ENCODE measurements at regions not wholly inside any gene's neighbourhood (a gene's known extent, or its start where the extent isn't known, plus 50 kb on each side); places are given as distances from the start of the nearest gene placed in this dataset.

DNA sequence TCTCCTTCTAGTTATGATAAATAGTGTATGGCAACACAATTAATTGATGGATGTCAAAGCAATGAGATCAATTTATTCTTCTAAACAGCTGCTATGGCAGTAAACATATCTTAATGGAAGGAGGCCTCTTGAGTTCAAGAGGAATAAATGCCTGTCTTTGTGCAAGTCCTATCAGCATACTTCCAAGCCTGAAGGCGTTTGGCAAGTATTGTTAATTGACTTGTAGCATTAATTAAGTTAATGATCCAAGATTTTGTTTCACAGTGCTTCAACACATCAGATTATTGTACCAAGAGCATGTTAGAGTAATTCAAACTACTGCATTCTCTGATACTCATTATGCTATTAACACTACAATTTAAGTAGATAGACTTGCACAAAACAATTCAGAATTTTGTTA is 144.8 kb downstream of the FAT4 start:
- Histone ChIP-seq H3K9me3 (ENCODE audit: control insufficient read depth, insufficient read depth, low read length) (no peaks in the 10 kb centered on the region), H3K4me1 (ENCODE audit: insufficient read depth, low read length) (peaks cover 7% of the 10 kb centered on the region; the same call in 1 of the 2 replicates), H3K36me3 (ENCODE audit: insufficient read depth, low read length) (no peaks in the 10 kb centered on the region), H3K9ac (ENCODE audit: low read depth, low read length) (no peak overlapping the region)

DNA sequence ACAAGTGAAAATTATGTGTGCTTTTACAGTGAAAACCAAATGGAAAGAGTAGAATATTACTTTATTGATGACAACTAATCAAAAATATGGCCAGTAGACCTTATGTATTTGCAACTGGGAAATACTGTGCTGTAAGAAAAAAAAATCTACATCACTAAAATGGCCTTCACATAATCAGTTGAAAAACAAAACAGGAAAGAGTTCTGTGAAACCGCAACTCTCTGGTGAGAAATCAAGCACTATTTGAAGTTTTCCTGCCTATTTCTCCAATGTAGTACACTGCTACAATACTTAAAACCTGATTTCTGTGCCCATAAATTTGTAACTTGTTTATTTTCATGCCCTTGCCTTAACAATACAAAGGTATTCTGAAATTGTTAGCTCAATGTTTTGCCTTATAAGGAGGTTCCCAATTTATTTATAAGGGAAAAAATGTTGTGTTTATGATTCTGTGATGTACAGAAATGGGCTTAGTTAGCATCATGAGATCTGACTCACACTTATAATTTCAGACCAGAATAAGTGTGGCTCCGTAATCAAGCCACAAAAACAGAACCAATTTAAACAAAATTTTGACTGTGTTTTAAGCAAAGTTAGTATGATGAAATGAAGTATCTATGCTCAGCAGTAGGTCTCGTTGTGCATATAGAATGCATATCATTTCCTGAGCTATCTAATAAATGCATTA is 147.1 kb downstream of the FAT4 start:
- no peak overlapping the region for H3K9ac ChIP-seq (ENCODE audit: low read depth, low read length)
- H3K9me3 ChIP-seq (ENCODE audit: control insufficient read depth, insufficient read depth, low read length), result no peaks in the 10 kb centered on the region
- H3K36me3 ChIP-seq (ENCODE audit: insufficient read depth, low read length), result no peaks in the 10 kb centered on the region
- peaks cover 7% of the 10 kb centered on the region; the same call in 1 of the 2 replicates for H3K4me1 ChIP-seq (ENCODE audit: insufficient read depth, low read length)

DNA sequence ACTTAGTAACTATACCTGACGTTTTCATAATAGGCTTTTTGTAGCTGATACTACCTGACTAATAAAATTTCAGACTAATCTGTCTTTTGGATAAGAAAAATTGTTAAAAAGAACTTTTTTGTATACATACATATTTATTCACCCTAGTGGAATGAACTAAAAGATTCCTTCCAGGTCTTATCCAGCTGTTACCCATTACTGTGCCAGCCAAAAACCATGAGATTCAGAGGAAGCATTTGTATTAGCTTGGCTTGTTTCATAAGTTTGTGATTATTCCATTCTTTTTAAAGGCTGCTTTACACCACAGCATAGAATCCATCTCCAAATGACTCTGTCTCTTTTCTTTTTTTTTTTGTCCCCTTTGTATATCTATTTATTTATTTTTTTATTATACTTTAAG is 149.4 kb downstream of the FAT4 start:
- Histone ChIP-seq H3K36me3 (ENCODE audit: insufficient read depth, low read length) (no peaks in the 10 kb centered on the region), H3K9ac (ENCODE audit: low read depth, low read length) (no peak overlapping the region), H3K9me3 (ENCODE audit: control insufficient read depth, insufficient read depth, low read length) (no peaks in the 10 kb centered on the region), H3K4me1 (ENCODE audit: insufficient read depth, low read length) (peaks cover 4% of the 10 kb centered on the region; the same call in 1 of the 2 replicates)

GRCh38 chr4:125481334-125482045 is 166.7 kb downstream of the FAT4 start:
- Histone ChIP-seq H3K4me1 (ENCODE audit: insufficient read depth, low read length) (no peaks in the 10 kb centered on the region), H3K36me3 (ENCODE audit: insufficient read depth, low read length) (no peaks in the 10 kb centered on the region), H3K9me3 (ENCODE audit: control insufficient read depth, insufficient read depth, low read length) (no peaks in the 10 kb centered on the region), H3K9ac (ENCODE audit: low read depth, low read length) (no peak overlapping the region)

GRCh38 chr4:125482822-125483221 is 168.1 kb downstream of the FAT4 start:
- H3K36me3 ChIP-seq (ENCODE audit: insufficient read depth, low read length), result no peaks in the 10 kb centered on the region
- no peaks in the 10 kb centered on the region for H3K4me1 ChIP-seq (ENCODE audit: insufficient read depth, low read length)
- H3K9me3 ChIP-seq (ENCODE audit: control insufficient read depth, insufficient read depth, low read length), result no peaks in the 10 kb centered on the region
- H3K9ac ChIP-seq (ENCODE audit: low read depth, low read length), result no peak overlapping the region

- H3K4me1 ChIP-seq (ENCODE audit: insufficient read depth, low read length), result no peaks in the 10 kb centered on the region
- no peak overlapping the region for H3K9ac ChIP-seq (ENCODE audit: low read depth, low read length)
- H3K36me3 ChIP-seq (ENCODE audit: insufficient read depth, low read length), result no peaks in the 10 kb centered on the region
- no peaks in the 10 kb centered on the region for H3K9me3 ChIP-seq (ENCODE audit: control insufficient read depth, insufficient read depth, low read length)
Measured at GRCh38 chr4:125483278-125483677, 168.5 kb downstream of the FAT4 start.

GRCh38 chr4:125484912-125485311 is 170.2 kb downstream of the FAT4 start:
- H3K9ac ChIP-seq (ENCODE audit: low read depth, low read length), result no peak overlapping the region
- no peaks in the 10 kb centered on the region for H3K36me3 ChIP-seq (ENCODE audit: insufficient read depth, low read length)
- H3K9me3 ChIP-seq (ENCODE audit: control insufficient read depth, insufficient read depth, low read length), result no peaks in the 10 kb centered on the region
- no peaks in the 10 kb centered on the region for H3K4me1 ChIP-seq (ENCODE audit: insufficient read depth, low read length)

- no peaks in the 10 kb centered on the region for H3K9me3 ChIP-seq (ENCODE audit: control insufficient read depth, insufficient read depth, low read length)
- no peaks in the 10 kb centered on the region for H3K4me1 ChIP-seq (ENCODE audit: insufficient read depth, low read length)
- peaks cover 5% of the 10 kb centered on the region; the same call in 1 of the 2 replicates for H3K36me3 ChIP-seq (ENCODE audit: insufficient read depth, low read length)
- H3K9ac ChIP-seq (ENCODE audit: low read depth, low read length), result no peak overlapping the region
Measured at GRCh38 chr4:125486351-125486750, 171.6 kb downstream of the FAT4 start.

GRCh38 chr4:125489952-125490690 is 175.4 kb downstream of the FAT4 start:
- no peak overlapping the region for H3K9ac ChIP-seq (ENCODE audit: low read depth, low read length)
- peaks cover 5% of the 10 kb centered on the region; the same call in 1 of the 2 replicates for H3K36me3 ChIP-seq (ENCODE audit: insufficient read depth, low read length)
- H3K9me3 ChIP-seq (ENCODE audit: control insufficient read depth, insufficient read depth, low read length), result no peaks in the 10 kb centered on the region
- no peaks in the 10 kb centered on the region for H3K4me1 ChIP-seq (ENCODE audit: insufficient read depth, low read length)

- Histone ChIP-seq H3K36me3 (ENCODE audit: insufficient read depth, low read length) (peaks cover 5% of the 10 kb centered on the region; the same call in 1 of the 2 replicates), H3K9me3 (ENCODE audit: control insufficient read depth, insufficient read depth, low read length) (no peaks in the 10 kb centered on the region), H3K9ac (ENCODE audit: low read depth, low read length) (no peak overlapping the region), H3K4me1 (ENCODE audit: insufficient read depth, low read length) (no peaks in the 10 kb centered on the region)
Measured at GRCh38 chr4:125492957-125493356, 178.2 kb downstream of the FAT4 start.

GRCh38 chr4:125497861-125498260 is 183.1 kb downstream of the FAT4 start:
- no peaks in the 10 kb centered on the region for H3K9me3 ChIP-seq (ENCODE audit: control insufficient read depth, insufficient read depth, low read length)
- no peak overlapping the region for H3K9ac ChIP-seq (ENCODE audit: low read depth, low read length)
- H3K36me3 ChIP-seq (ENCODE audit: insufficient read depth, low read length), result no peaks in the 10 kb centered on the region
- peaks cover 8% of the 10 kb centered on the region; the same call in 1 of the 2 replicates for H3K4me1 ChIP-seq (ENCODE audit: insufficient read depth, low read length)

- no peak overlapping the region for H3K9ac ChIP-seq (ENCODE audit: low read depth, low read length)
- H3K36me3 ChIP-seq (ENCODE audit: insufficient read depth, low read length), result no peaks in the 10 kb centered on the region
- H3K4me1 ChIP-seq (ENCODE audit: insufficient read depth, low read length), result peaks cover 8% of the 10 kb centered on the region; the same call in 1 of the 2 replicates
- no peaks in the 10 kb centered on the region for H3K9me3 ChIP-seq (ENCODE audit: control insufficient read depth, insufficient read depth, low read length)
Measured at GRCh38 chr4:125498981-125499380, 184.2 kb downstream of the FAT4 start.

DNA sequence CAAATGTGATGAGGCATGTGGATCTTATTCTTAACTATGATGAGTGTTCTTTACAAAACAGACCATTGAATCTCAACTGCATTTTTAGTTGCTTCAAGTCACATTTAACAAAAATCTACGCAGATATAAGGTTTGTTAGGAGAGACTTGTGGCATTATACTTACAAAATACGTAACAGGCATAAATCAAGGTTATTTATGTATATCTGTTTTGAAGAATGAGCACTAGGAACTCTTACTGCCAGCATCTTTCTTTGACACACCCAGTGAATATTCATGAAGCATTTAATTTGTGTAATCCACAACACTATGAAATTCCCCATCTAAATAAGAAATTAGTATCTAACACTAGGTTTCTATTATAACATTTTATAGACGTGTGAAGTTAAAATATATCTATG is 186.3 kb downstream of the FAT4 start:
- H3K9ac ChIP-seq (ENCODE audit: low read depth, low read length), result no peak overlapping the region
- no peaks in the 10 kb centered on the region for H3K36me3 ChIP-seq (ENCODE audit: insufficient read depth, low read length)
- peaks cover 8% of the 10 kb centered on the region; the same call in 1 of the 2 replicates for H3K4me1 ChIP-seq (ENCODE audit: insufficient read depth, low read length)
- no peaks in the 10 kb centered on the region for H3K9me3 ChIP-seq (ENCODE audit: control insufficient read depth, insufficient read depth, low read length)

DNA sequence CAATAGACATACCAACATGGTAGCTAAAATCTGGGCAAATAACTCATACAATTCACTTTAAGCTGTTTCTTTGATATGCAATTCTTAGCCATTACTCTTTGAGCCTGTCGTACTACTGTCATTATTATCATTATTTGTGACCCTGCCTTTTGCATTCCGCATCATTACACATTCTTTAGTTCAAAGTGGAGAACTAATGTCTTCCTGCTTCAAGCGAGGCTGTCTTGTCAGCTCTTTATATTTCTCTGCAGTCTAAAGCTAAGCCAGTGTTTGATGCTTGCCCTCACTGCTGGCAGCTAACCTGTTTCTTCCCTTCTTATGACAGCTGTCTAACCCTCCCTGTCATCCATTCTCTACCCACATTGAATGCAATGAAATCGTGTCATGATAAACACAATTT is 186.8 kb downstream of the FAT4 start:
- H3K9me3 ChIP-seq (ENCODE audit: control insufficient read depth, insufficient read depth, low read length), result no peaks in the 10 kb centered on the region
- H3K36me3 ChIP-seq (ENCODE audit: insufficient read depth, low read length), result no peaks in the 10 kb centered on the region
- no peak overlapping the region for H3K9ac ChIP-seq (ENCODE audit: low read depth, low read length)
- H3K4me1 ChIP-seq (ENCODE audit: insufficient read depth, low read length), result peaks cover 8% of the 10 kb centered on the region; the same call in 1 of the 2 replicates

Measured in ES-I3 (cell line).